GM04503 (cell line): ENCODE measurements at regions not wholly inside any gene's neighbourhood (a gene's known extent, or its start where the extent isn't known, plus 50 kb on each side); places are given as distances from the start of the nearest gene placed in this dataset.

Source experiments
- DNase-seq: peaks from one replicate; pipeline ENCODE4 v3.0.0-alpha.2; 2012; ENCODE audit warnings: low read depth

- no peak for DNase-seq
These were observed 84.6 kb upstream of the CDH20 start for GRCh38 chr18:61248589-61248988.

GRCh38 chr18:61256291-61256690 is 76.9 kb upstream of the CDH20 start:
- DNase-seq = no peak

- DNase-seq = no peak
These were observed 71.4 kb upstream of the CDH20 start for GRCh38 chr18:61261870-61262269.

GRCh38 chr18:61272793-61273192 is 60.4 kb upstream of the CDH20 start:
- DNase-seq = no peak

GRCh38 chr18:61273533-61273932 is 59.7 kb upstream of the CDH20 start:
- DNase-seq = no peak

GRCh38 chr18:61274416-61274960 is 58.7 kb upstream of the CDH20 start:
- DNase-seq = no peak

GRCh38 chr18:61277808-61278207 is 55.4 kb upstream of the CDH20 start:
- DNase-seq = no peak

- DNase-seq = no peak
These were observed 51.8 kb upstream of the CDH20 start for GRCh38 chr18:61281431-61281830.

- DNase-seq = no peak
These were observed 50.3 kb upstream of the CDH20 start for GRCh38 chr18:61282926-61283325.
